ENCODE measurements at regions not wholly inside any gene's neighbourhood (a gene's known extent, or its start where the extent isn't known, plus 50 kb on each side); places are given as distances from the start of the nearest gene placed in this dataset.

GRCh38 chr4:18858229-18858922 is 836.8 kb upstream of the LCORL start:
- DNase-seq (ENCODE audit: low read depth): no peak

GRCh38 chr4:18850867-18851266 is 829.3 kb upstream of the LCORL start:
- no peak for DNase-seq (ENCODE audit: low read depth)

DNA sequence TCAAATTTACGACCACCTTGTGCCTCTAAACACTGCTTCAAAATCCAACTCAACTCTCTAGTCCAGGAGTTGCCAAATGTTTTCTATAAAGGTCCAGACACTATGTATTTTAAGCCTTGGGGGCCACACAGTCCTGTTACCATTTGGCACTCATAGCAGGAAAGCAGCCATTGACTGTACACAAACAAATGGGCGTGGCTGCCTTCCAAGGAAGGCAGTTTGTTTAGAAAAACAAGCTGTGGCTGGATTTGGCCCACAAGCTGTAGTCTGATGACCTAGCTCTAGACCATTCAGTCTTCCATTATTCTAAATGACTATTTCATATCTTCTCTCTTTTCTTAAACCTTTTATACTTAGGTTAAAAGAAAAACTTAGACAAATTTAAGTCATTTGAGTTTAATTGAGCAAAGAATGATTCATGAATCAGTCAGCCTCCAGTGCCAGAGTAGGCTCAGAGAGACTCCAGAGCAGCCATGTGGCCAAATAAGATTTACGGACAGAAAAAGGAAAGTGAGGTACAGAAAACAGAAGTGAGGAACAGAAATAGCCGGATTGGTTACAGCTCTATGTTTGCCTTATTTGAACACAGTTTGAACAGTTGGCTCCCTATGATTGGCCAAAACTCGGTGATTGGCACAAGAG is 825.8 kb upstream of the LCORL start:
- no peak for DNase-seq (ENCODE audit: low read depth)

DNA sequence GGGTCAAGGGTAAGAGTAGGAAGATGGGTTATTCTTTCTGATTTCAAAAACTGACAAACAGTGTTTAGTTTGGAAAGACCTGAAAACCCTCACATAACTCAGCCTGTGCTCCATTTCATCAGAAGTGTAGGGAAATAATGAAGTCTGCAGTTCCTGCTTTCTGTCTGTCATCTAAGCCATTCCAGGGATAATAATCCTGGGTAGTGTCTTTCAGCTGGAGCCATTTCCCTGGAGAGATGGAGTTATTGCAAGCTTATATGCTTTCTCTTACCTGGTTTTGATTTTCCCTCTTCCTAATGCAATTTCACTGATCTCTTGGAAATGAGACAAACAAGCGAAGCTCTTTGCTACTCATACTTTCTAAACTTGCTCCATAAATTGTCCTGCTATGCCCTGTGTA is 824.8 kb upstream of the LCORL start:
- DNase-seq (ENCODE audit: low read depth): no peak

DNA sequence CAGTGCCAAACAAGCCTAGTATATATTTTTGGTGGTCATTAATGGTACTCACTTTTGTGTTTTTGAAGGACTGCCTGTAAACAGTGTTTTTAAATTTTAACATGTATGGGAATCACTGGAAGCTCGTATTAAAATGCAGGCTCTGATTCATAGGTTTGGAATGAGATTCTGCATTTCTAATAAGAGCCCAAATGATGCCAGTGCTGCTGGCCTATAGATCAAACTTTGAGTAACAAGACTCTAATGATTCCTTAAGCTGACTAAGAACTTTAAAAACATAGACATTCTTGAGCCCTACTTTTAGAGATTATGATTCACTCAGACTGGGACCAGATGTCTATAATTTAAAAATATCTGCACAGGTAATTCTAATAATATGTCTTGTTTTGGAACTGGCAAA is 823.2 kb upstream of the LCORL start:
- no peak for DNase-seq (ENCODE audit: low read depth)

- DNase-seq (ENCODE audit: low read depth): no peak
Measured at GRCh38 chr4:18842431-18842830, 820.9 kb upstream of the LCORL start.

GRCh38 chr4:18840481-18840880 is 818.9 kb upstream of the LCORL start:
- no peak for DNase-seq (ENCODE audit: low read depth)

GRCh38 chr4:18816228-18816895 is 794.8 kb upstream of the LCORL start:
- DNase-seq (ENCODE audit: low read depth): no peak

GRCh38 chr4:18815779-18816173 is 794.2 kb upstream of the LCORL start:
- DNase-seq (ENCODE audit: low read depth): no peak

GRCh38 chr4:18815081-18815778 is 793.7 kb upstream of the LCORL start:
- no peak for DNase-seq (ENCODE audit: low read depth)

- no peak for DNase-seq (ENCODE audit: low read depth)
Measured at GRCh38 chr4:18813771-18814170, 792.2 kb upstream of the LCORL start.

DNA sequence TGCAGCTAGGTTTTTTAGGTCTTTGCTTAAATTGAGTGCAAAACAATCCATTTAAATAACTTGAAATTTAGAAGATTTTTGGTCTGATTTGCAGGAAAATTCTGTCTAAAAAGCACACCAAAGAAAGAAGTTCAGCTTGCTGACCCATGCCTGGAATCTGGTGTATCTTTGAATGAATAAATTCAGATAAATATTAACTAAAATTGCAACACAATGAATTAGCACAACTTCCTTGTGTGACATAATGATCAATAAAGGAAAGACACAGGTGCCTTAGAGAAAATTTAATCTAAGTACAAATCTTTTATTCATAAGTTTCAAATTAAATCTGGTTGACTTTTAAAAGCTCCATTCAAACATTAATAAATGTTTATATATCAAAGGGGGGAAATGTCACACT is 791.5 kb upstream of the LCORL start:
- no peak for DNase-seq (ENCODE audit: low read depth)

DNA sequence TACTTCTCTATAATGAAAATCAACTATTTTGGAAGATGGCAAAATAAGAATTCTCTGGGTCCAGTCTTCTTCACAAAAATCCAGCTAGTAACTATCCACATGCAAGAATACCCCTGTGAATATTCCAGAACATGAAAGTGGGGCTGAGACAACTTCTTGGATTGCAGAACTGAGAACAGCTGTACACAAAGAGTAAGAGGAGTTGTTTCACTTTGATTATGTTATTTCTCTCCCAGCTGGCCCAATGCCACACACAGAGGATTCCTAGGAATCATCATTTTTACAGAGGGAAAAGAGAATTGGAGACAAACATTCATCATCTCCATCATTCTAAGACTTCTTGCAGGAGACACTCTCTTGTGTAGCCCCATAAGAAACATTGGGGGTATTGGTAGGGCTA is 782.2 kb upstream of the LCORL start:
- no peak for DNase-seq (ENCODE audit: low read depth)

GRCh38 chr4:18798123-18798522 is 776.6 kb upstream of the LCORL start:
- DNase-seq (ENCODE audit: low read depth): no peak

DNA sequence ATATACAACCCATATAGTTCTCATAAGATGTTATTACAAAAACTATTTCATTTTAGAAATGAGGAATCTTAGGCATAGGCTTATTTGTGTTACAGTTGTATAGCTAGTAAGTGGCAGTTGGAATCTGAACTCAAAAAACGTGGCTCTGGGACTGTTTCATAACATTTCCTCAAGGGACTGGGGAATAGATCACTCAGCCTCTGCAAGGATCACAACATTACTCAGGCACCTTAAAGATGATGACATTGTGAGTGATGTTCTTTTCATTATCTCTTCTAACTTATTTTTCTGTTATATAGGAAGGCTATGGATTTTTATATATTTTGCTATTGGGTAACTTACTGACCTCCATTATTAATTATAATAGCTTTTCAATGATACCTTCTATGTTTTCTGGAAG is 774.2 kb upstream of the LCORL start:
- DNase-seq (ENCODE audit: low read depth): no peak

- no peak for DNase-seq (ENCODE audit: low read depth)
Measured at GRCh38 chr4:18777190-18777930, 755.8 kb upstream of the LCORL start.

- DNase-seq (ENCODE audit: low read depth): no peak
Measured at GRCh38 chr4:18767921-18768320, 746.4 kb upstream of the LCORL start.

- no peak for DNase-seq (ENCODE audit: low read depth)
Measured at GRCh38 chr4:18756671-18757070, 735.1 kb upstream of the LCORL start.

DNA sequence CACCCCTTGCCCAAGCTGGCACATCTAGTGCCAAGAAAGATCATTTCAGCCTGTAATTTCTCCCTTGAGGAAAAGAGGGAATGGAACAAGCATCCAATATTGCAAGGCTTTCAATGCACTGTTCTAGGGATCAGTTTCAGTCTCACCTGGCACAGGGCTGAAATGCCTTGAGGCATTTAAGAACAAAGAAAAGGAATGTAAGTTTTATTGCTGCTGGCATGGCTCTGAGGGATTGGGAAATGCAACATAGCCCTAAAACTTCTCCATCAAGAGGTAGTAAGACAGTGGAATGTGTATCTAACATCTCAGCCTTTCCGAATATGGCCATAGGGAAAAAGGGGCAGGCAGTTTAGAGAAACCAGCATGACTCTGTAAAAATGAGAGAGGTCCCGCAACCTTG is 732.6 kb upstream of the LCORL start:
- no peak for DNase-seq (ENCODE audit: low read depth)

DNA sequence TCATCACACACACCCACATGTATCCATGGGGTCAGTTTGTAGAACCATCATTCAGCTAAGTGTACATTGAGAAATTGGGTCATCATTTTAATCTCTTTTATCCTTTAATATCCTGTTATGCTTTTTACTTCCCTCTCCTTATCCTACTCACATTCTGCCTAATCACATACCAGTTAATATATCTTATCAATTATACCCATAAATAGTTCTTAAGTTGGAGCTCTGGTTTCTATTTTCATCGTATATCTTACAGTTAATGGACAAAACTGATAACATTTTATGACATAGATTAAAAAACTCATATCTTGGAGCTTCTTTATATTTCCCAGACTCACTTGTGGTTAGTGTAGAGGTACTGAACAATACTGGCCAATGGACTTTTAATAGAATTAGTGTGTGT is 729.5 kb upstream of the LCORL start:
- no peak for DNase-seq (ENCODE audit: low read depth)

- no peak for DNase-seq (ENCODE audit: low read depth)
Measured at GRCh38 chr4:18749391-18749790, 727.8 kb upstream of the LCORL start.

- no peak for DNase-seq (ENCODE audit: low read depth)
Measured at GRCh38 chr4:18736551-18736950, 715.0 kb upstream of the LCORL start.
